GM21360 (cell line): ENCODE measurements at regions not wholly inside any gene's neighbourhood (a gene's known extent, or its start where the extent isn't known, plus 50 kb on each side); places are given as distances from the start of the nearest gene placed in this dataset.
"Not testable (repeated sequence)": the region's sequence is repeated elsewhere in the genome, so short reads cannot be mapped to it uniquely, and the experiment has no call there.

Experiments
- ATAC-seq: cut with Tn5 transposase; IDR thresholded peaks from one replicate; pipeline ENCODE4 v1.9.1; 2021; ENCODE audit warnings: mild to moderate bottlenecking, moderate library complexity; ENCODE audit not compliant: unreplicated experiment

GRCh38 chr17:77531002-77531401, 390.2 kb downstream of the SEC14L1 start:
- no peak for ATAC-seq

DNA sequence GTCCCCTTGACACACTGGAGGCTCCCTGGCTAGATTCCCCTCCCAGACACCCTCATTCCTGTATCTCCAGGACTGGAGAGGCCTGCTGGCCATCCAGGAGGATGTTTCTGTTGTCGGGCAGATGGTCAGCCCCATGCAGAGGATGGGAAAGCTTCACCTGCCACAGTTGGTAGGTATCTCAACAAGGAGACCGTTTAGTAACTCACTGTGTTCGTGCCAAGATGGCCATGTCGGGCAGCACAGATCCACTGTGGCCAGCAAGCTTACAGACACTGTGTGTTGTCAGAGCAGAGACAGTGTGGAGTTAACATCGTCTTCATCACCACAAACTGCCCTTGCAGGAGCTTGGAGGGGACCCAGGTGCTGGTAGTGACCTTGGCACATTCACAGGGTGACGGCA, 390.9 kb downstream of the SEC14L1 start:
- ATAC-seq = no peak

DNA sequence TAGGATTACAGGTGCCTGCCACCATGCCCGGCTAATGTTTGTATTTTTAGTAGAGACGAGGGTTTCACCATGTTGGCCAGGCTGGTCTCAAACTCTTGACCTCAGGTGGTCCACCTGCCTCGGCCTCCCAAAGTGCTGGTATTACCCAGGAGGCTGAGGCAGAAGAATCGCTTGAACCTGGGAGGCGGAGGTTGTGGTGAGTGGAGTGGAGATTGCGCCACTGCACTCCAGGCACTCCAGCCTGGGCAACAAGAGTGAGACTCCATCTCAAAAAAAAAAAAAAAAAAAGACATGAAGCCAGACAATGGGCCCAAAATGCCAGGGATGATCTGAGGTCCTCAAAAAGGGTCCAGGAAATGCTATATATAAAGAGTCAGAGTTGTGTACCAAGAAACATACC, 392.9 kb downstream of the SEC14L1 start:
- not testable (repeated sequence) for ATAC-seq

DNA sequence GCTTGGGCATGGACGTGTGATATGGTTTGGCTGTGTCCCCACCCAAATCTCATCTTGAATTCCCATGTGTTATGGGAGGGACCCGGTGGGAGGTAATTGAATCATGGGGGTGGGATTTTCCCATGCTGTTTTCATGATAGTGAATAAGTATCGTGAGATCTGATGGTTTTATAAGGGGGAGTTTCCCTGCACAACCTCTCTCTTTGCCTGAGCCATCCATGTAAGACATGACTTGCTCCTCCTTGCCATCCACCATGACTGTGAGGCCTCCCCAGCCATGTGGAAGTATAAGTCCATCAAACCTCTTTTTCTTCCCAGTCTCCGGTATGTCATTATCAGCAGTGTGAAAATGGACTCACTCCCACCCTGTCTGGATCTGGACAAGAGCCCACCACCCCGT, 393.4 kb downstream of the SEC14L1 start:
- no peak for ATAC-seq

- ATAC-seq = no peak
Observed at GRCh38 chr17:77535435-77535834, 394.7 kb downstream of the SEC14L1 start.

DNA sequence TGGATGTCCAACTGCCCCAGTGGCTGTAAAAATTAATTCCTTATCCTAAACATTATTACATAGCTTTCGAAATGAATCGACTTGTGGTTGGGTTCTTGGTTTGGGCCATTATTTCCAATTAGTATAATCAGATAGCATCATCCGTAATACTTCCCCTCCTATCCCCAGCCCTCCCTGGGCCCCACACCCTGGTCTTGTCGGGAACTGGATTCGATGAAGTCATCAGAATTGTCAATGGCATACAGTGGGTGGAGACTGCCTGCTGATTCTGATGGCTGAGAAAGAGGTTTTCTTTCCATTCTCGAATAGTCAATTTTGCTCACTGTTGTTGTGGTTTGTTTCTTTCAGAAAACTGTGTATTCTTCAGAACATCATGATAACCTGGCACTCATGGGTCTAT, 395.1 kb downstream of the SEC14L1 start:
- no peak for ATAC-seq

- ATAC-seq = no peak
Observed at GRCh38 chr17:77537566-77537965, 396.8 kb downstream of the SEC14L1 start.

DNA sequence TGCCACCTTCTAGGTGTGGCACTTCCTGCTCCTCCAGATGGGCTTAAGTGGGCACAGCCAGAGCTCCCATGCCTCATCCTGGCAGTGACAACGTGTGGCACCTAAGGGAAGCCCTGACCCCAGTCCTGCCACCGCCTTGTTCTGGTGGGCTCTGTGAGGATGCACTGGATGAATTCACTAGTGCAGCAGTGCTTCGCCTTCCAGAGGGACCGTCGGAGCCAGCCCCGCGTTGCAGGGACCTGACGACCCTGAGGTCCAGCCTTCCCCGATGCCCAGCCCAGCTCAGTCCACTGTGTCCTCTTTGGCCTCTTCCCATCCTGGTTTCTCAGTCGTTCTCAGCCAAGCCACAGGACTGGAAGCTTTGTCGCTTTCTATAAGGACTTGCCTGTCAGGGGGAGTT, 399.8 kb downstream of the SEC14L1 start:
- no peak for ATAC-seq

DNA sequence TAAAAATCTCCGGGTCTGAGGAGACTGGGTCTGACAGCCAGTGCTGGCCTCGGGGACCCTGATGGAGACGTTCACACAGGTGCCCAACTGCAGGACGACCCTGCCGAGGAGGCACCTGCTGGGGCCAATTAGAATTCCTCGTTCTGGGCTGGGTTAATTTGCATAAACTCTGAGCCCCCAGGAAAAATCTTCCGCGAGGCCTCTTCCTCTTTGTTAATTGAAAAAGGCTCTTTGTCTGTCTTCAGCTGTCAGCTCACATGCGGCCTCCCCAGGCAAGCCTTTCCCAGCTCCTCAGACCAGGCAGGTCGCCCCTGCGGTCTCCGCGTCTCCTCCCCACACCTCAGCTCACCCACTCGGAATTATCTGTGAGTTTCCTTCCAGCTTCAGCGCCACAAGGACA, 400.2 kb downstream of the SEC14L1 start:
- no peak for ATAC-seq

DNA sequence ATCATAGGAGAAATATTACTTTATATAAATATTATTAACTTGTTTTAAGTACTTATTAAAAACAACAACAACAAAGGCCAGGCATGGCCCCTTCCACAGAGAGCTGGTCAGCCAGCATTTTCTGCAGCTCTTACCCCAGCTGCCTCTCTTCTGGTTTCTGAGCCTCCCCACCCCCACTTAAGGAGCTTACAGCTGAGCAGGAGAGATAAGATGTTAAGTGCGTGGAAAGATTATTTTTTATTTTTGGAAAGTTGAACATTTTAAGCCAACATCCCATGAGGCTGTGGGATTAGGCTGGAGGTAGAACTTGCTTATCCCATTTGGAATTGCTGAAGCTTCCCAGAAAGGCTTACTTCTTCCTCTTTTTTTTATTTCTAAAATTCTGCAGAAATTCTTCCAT, 401.2 kb downstream of the SEC14L1 start:
- no peak for ATAC-seq

- ATAC-seq = no peak
Observed at GRCh38 chr17:77542551-77543490, 402.1 kb downstream of the SEC14L1 start.

DNA sequence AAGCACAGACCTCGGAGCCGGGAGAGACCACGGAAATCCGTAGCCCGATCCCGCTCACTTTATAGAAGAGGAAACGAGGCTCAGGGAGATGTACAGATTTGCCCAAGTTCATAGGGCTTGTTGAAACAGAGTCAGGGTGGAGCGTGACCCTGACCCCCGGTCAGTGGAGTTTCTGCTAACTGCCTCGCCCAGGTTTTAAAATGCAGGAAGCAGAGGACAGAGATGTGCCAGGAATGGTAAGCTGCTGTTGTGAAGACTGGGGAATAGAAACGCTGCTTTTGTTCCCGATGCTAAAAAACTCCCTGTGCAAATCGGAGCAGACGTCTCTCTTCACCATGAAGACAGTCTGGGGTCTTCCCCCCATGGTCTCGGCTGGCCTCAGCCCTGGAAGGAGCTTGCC, 403.0 kb downstream of the SEC14L1 start:
- no peak for ATAC-seq

GRCh38 chr17:77544347-77545110, 403.8 kb downstream of the SEC14L1 start:
- ATAC-seq = no peak

- no peak for ATAC-seq
Observed at GRCh38 chr17:77546772-77547241, 406.0 kb downstream of the SEC14L1 start.

DNA sequence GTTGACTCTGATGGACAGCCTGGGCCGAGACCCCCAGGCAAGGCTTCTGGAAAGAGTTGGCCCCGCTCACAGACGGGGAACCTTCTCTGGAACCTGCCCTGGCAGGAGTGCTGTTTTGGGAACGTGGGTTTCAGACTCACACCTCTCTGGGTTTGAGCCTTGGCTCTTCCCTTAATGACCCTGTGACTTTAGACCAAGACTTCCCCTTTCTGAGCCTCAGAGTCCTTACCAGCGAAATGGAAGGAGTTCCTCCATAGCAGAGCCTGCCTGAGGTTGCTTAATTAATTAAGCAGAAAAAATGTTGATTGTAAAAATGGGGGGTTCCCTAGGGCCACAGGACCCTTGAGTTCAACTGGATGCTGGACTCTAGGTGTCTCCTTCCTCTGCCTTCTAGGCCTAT, 408.2 kb downstream of the SEC14L1 start:
- no peak for ATAC-seq

GRCh38 chr17:77549726-77550366, 408.7 kb upstream of the TNRC6C start:
- no peak for ATAC-seq

DNA sequence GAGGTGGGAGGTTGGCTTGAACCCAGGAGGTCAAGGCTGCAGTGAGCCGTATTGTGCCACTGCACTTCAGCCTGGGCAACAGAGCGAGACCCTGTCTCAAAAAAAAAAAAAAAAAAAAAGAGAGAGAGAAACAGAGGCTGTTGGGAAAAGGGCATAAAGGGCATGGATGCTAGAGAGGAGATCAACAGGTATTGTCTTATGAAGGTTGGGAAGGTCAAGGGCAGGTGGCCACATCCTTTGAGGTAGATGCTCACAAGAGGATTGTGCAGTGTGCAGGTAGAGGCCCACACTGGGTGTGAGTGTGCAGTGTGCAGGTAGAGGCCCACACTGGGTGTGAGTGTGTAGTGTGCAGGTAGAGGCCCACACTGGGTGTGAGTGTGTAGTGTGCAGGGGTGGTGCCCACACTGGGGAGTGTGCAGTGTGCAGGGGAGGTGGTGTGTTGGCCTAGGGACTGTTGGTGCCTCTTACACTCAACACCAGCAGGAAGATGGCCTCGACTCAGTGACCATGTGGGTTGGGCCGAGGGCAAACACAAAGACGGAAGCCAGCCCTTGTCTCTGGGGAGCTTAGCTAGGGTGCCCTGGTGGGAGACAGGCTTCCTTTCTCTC, 404.9 kb upstream of the TNRC6C start:
- ATAC-seq = no peak

DNA sequence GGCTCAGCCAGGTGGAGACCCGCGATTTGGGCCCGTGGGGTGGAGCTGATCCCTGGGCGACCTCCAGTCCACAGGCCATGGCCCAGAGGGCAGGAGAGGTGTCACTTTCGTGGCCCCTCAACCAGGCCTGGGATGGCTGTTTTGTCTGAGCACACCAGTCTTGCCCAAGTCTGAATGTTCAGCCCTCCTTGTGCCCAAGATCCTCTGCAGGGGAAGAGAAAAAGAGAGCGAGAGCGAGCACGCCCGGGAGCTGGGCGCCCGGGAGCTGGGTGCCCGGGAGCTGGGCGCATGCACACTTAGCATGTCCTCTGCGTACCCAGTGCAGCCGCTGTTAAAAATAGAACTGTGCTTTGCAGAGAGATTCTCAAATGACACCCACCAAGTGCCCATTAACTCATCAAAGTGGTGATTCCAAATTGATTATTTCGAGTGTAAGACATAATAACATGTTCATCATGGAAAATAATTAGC, 403.3 kb upstream of the TNRC6C start:
- no peak for ATAC-seq

DNA sequence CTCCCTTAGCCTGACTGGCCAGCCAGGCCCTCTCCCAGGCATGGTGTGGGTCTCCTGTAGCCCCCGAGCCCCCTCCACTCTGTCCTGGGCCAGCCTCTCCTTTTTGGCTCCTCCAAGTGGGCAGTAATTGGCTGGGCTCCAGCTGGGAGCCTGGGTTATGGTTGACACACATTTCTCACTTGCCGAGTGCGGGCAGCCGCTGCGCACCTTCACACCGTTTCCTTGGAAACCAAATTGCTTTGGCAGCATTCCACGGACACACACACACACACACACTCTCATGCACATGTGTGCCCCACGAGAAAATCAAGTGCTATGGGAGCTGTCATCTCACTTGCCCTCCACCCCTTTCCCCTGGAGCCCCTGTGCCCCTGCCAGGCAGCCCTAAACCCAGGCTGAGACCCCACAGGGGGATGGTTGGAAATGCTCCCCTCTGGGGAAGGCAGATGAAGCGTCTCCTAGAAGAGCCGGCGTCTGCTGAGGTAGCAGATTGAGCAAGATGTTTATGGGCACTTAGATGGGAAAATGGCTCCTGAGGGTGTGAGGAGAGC, 402.7 kb upstream of the TNRC6C start:
- ATAC-seq = no peak

GRCh38 chr17:77556383-77557061, 402.0 kb upstream of the TNRC6C start:
- no peak for ATAC-seq
